GM13976 (cell line): ENCODE measurements at regions not wholly inside any gene's neighbourhood (a gene's known extent, or its start where the extent isn't known, plus 50 kb on each side); places are given as distances from the start of the nearest gene placed in this dataset.

Source experiments
- DNase-seq: peaks from one replicate; pipeline ENCODE4 v3.0.0; 2012; ENCODE audit warnings: low spot score
- in situ Hi-C: fragments of 300-500 bp; cut with MboI; formaldehyde crosslinking; loops from one replicate; pipeline ENCODE4 v1.12.0; 2022; ENCODE audit warnings: low sequenced_read_pairs, mixed read lengths, inconsistent platforms; ENCODE audit not compliant: unreplicated experiment
- TF ChIP-seq, protein P1 (sequence below): IDR thresholded peaks from 2 replicates; pipeline ENCODE4 v1.5.1; 2012; ENCODE audit warnings: borderline replicate concordance, mild to moderate bottlenecking; ENCODE audit not compliant: insufficient read depth; ENCODE audit errors: extremely low read depth, missing control alignments, control extremely low read depth

- no peak for DNase-seq
- in situ Hi-C loops = no loop called here
- TF ChIP-seq, protein P1, sequence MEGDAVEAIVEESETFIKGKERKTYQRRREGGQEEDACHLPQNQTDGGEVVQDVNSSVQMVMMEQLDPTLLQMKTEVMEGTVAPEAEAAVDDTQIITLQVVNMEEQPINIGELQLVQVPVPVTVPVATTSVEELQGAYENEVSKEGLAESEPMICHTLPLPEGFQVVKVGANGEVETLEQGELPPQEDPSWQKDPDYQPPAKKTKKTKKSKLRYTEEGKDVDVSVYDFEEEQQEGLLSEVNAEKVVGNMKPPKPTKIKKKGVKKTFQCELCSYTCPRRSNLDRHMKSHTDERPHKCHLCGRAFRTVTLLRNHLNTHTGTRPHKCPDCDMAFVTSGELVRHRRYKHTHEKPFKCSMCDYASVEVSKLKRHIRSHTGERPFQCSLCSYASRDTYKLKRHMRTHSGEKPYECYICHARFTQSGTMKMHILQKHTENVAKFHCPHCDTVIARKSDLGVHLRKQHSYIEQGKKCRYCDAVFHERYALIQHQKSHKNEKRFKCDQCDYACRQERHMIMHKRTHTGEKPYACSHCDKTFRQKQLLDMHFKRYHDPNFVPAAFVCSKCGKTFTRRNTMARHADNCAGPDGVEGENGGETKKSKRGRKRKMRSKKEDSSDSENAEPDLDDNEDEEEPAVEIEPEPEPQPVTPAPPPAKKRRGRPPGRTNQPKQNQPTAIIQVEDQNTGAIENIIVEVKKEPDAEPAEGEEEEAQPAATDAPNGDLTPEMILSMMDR = no peak
Measured at GRCh38 chr2:146267093-146267492, 1577.7 kb upstream of the ACVR2A start.

DNA sequence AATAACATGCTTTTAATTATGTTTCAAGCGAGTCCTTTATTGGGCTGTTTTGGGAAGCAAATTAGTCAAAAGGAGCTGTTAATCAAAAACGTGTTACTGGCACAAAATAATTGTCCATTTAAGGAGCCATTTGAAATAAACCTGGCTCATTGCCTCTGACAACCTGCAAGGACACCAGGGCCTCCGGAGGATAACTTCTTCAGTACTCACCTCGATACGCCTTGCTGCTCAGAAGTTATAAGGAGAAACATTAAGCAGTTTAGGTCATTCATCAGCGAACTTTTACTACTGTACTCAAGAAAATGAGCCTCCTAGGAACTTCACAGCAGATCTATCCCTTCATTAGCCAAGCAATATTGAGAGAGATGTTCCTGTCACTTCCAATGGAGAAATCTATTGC is 1579.2 kb upstream of the ACVR2A start:
- no peak for DNase-seq
- in situ Hi-C loops = no loop called here
- TF ChIP-seq, protein P1 = no peak

DNA sequence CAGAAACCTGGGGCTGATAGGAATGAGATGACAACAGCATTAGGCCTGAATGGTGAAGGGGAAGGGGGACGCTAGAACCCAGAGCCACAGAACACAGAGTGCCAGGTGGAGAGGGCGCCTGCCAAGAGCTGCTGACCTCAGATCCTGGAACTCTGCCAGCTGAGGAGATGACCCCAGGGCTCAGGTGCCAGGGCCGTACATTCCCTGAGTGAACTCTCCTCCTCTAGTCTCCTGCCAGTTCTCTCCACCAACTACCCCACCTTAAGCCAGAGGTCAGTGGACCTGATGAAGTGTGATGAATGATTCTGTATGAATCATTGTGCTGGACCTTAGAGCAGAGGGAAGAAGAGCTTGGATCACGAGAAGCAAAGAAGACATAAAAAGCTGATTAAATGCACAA is 1582.2 kb upstream of the ACVR2A start:
- TF ChIP-seq, protein P1 = no peak
- no peak for DNase-seq
- in situ Hi-C loops = no loop called here

- TF ChIP-seq, protein P1 = no peak
- in situ Hi-C loops = no loop called here
- no peak for DNase-seq
Measured at GRCh38 chr2:146260551-146260950, 1584.3 kb upstream of the ACVR2A start.

- TF ChIP-seq, protein P1 = no peak
- in situ Hi-C loops = no loop called here
- no peak for DNase-seq
Measured at GRCh38 chr2:146259816-146260215, 1585.0 kb upstream of the ACVR2A start.

DNA sequence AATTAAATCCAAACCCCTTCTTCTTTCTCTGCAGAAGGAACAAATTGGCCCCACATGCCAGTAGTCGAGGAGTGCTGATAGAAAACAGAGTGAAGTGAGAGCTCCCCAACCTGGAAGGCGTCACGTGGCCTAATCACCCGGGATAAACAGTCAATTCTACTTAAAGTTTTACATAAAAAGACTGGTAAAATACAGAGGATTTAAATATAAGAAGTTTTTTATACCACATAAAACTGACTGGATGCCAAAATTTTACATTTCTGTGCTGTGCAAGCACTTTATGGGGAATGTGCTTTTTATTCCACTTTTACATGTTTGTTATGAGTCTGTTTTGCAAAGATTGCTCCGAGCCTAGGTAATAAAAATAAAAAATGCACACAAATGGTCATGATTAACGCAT is 1586.8 kb upstream of the ACVR2A start:
- in situ Hi-C loops = no loop called here
- DNase-seq = no peak

More for the DNA sequence above, 1586.8 kb upstream of the ACVR2A start:
- TF ChIP-seq, protein P1 = no peak
